ENCODE measurements at regions not wholly inside any gene's neighbourhood (a gene's known extent, or its start where the extent isn't known, plus 50 kb on each side); places are given as distances from the start of the nearest gene placed in this dataset.

DNA sequence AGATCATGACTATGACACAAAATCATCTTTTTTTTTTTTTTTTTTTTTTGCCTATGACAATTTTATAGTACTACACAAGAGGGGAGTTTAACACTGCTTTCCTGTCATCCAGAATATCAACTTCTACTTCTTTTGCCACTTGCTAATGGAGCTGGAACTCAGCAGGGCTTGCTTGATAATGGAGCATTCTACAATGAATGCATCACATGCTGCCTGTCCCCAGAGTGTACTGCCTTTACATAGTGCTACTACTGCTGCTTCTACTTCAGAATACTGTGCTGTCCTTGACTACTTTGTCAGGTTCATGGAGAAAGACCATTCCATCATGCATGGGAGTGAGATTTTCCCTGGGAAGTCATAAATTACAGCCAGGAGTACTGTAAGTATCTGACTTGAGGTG is 338.6 kb upstream of the SEMA3A start:
- Histone ChIP-seq H3K79me2 (ENCODE audit: insufficient read depth, low read length) (no peaks in the 10 kb centered on the region), H4K20me1 (ENCODE audit: insufficient read depth, low read length) (no peaks in the 10 kb centered on the region), H2AFZ (ENCODE audit: low read length) (no peak overlapping the region), H3K27me3 (ENCODE audit: insufficient read depth, low read length) (no peaks in the 10 kb centered on the region), H3K27ac (ENCODE audit: low read depth, low read length) (no peak overlapping the region), H3K36me3 (ENCODE audit: insufficient read depth, low read length) (no peaks in the 10 kb centered on the region), H3K9me3 (ENCODE audit: low read depth, low read length) (no peaks in the 10 kb centered on the region), H3K4me2 (ENCODE audit: insufficient read depth, low read length) (no peak overlapping the region), H3K4me1 (ENCODE audit: insufficient read depth, low read length) (peaks cover 4% of the 10 kb centered on the region), H3K4me3 (ENCODE audit: insufficient read depth, low read length) (no peak overlapping the region)
- no peak for DNase-seq (ENCODE audit: insufficient read length, low spot score, missing footprints)
- TF ChIP-seq, protein P1, sequence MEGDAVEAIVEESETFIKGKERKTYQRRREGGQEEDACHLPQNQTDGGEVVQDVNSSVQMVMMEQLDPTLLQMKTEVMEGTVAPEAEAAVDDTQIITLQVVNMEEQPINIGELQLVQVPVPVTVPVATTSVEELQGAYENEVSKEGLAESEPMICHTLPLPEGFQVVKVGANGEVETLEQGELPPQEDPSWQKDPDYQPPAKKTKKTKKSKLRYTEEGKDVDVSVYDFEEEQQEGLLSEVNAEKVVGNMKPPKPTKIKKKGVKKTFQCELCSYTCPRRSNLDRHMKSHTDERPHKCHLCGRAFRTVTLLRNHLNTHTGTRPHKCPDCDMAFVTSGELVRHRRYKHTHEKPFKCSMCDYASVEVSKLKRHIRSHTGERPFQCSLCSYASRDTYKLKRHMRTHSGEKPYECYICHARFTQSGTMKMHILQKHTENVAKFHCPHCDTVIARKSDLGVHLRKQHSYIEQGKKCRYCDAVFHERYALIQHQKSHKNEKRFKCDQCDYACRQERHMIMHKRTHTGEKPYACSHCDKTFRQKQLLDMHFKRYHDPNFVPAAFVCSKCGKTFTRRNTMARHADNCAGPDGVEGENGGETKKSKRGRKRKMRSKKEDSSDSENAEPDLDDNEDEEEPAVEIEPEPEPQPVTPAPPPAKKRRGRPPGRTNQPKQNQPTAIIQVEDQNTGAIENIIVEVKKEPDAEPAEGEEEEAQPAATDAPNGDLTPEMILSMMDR (IDR thresholded peaks at IDR 0.05; ENCODE audit: extremely low read depth, low read depth, low read length), result no peak

DNA sequence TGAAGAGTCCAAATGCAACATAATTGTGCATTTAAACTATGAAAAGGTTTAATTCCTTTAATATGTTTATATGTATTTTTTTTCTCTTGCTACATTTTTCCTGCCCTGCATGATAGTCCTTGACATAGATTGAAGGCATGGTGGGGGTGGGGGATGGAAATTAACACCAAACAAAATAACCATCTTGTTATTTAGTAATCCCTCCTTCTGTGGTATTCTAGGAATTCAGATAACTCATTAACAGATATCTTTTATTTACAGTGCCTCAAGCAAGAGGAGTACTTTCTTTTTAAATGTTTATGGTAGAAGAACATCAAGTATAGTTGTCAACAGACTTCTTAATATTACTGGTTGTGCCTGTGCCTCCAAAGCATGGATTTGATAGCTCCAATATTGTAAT is 337.6 kb upstream of the SEMA3A start:
- Histone ChIP-seq H3K4me1 (ENCODE audit: insufficient read depth, low read length) (peaks cover 4% of the 10 kb centered on the region), H3K4me2 (ENCODE audit: insufficient read depth, low read length) (no peak overlapping the region)
- DNase-seq (ENCODE audit: insufficient read length, low spot score, missing footprints), result no peak

DNA sequence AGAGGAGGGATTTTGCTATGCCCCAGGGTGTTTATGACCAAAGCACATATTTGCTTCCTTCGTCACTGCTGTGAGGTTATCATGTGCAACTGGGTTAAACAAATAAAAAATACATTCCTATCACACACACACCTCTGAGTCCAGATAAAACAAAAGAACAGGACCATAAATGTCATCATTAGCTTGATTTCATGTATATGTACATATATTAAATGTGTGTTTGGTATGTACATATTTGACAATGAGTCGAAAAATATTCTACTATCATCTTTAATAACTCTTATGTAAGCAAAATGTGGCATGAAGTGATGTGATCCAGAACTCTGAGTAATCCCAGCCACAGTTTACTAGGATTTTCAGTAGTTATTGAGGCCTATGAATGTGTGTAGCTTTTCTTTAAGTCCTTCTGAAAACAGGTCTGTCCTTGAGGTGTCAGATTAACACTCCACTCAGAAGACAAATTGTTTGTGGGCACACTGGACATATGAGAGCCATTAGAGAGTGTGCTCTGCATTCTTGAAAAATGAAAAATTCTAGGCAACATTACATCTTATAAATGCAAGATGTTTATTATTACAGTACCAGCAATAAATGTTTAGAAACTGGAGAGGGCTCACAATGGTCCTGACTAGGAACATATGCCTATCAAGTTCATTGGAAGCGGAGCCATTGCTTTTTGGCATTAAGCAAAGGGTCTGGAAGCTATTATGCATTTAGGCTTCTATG is 335.1 kb upstream of the SEMA3A start:
- DNase-seq (ENCODE audit: insufficient read length, low spot score, missing footprints), result no peak
- Histone ChIP-seq H3K79me2 (ENCODE audit: insufficient read depth, low read length) (no peaks in the 10 kb centered on the region), H3K4me1 (ENCODE audit: insufficient read depth, low read length) (peaks cover 9% of the 10 kb centered on the region), H4K20me1 (ENCODE audit: insufficient read depth, low read length) (no peaks in the 10 kb centered on the region), H3K4me2 (ENCODE audit: insufficient read depth, low read length) (no peak overlapping the region), H3K27ac (ENCODE audit: low read depth, low read length) (peak overlapping the region; percentile 25), H3K4me3 (ENCODE audit: insufficient read depth, low read length) (no peak overlapping the region), H3K27me3 (ENCODE audit: insufficient read depth, low read length) (no peaks in the 10 kb centered on the region), H3K36me3 (ENCODE audit: insufficient read depth, low read length) (no peaks in the 10 kb centered on the region), H2AFZ (ENCODE audit: low read length) (no peak overlapping the region), H3K9me3 (ENCODE audit: low read depth, low read length) (no peaks in the 10 kb centered on the region)
- TF ChIP-seq, protein P1 (IDR thresholded peaks at IDR 0.05; ENCODE audit: extremely low read depth, low read depth, low read length), result no peak

More for the DNA sequence above, 337.6 kb upstream of the SEMA3A start:
- TF ChIP-seq, protein P1 (IDR thresholded peaks at IDR 0.05; ENCODE audit: extremely low read depth, low read depth, low read length), result no peak
- Histone ChIP-seq H3K27me3 (ENCODE audit: insufficient read depth, low read length) (no peaks in the 10 kb centered on the region), H3K27ac (ENCODE audit: low read depth, low read length) (no peak overlapping the region), H4K20me1 (ENCODE audit: insufficient read depth, low read length) (no peaks in the 10 kb centered on the region), H3K36me3 (ENCODE audit: insufficient read depth, low read length) (no peaks in the 10 kb centered on the region), H3K9me3 (ENCODE audit: low read depth, low read length) (no peaks in the 10 kb centered on the region), H3K4me3 (ENCODE audit: insufficient read depth, low read length) (no peak overlapping the region), H3K79me2 (ENCODE audit: insufficient read depth, low read length) (no peaks in the 10 kb centered on the region), H2AFZ (ENCODE audit: low read length) (no peak overlapping the region)

DNA sequence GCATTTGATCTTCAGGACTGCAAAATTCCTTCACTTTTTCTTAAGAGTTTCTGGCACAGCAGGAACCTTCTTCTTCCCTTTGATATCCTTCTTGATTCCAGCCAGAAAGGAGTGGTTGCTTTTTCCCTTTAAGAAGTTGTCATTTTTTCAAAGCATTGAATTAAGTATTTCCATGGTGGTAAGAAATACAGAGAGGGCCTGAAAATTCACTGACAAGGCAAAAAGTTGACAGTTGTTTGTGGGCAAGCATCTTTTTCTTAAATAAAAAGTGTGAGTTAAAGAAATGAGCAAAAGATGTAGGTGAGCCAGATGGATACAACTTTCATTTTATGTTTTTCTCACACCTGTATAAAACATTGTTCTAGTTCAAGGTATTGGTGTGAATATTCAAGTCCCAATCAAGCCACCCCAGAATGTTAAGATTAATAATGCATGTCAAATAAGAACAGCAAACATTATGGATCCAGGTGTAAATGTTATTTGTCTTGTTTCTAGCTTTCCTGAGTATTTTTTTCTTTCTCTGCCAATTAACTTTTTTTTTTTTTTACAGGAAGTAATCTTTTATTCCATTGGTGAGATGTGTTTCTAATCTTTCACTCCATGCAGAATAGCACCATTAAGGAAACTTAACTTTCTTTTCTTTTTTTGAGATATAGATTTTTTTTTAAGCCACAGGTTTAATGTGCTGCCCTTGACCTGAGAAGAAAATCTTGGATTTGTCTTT is 334.3 kb upstream of the SEMA3A start:
- no peak overlapping the region for H3K4me2 ChIP-seq (ENCODE audit: insufficient read depth, low read length)

More for the DNA sequence above, 334.3 kb upstream of the SEMA3A start:
- Histone ChIP-seq H3K79me2 (ENCODE audit: insufficient read depth, low read length) (no peaks in the 10 kb centered on the region), H3K9me3 (ENCODE audit: low read depth, low read length) (no peaks in the 10 kb centered on the region), H3K36me3 (ENCODE audit: insufficient read depth, low read length) (no peaks in the 10 kb centered on the region), H3K4me3 (ENCODE audit: insufficient read depth, low read length) (no peak overlapping the region), H3K27ac (ENCODE audit: low read depth, low read length) (no peak overlapping the region), H4K20me1 (ENCODE audit: insufficient read depth, low read length) (no peaks in the 10 kb centered on the region), H3K27me3 (ENCODE audit: insufficient read depth, low read length) (no peaks in the 10 kb centered on the region), H2AFZ (ENCODE audit: low read length) (no peak overlapping the region), H3K4me1 (ENCODE audit: insufficient read depth, low read length) (peaks cover 9% of the 10 kb centered on the region)
- TF ChIP-seq, protein P1 (IDR thresholded peaks at IDR 0.05; ENCODE audit: extremely low read depth, low read depth, low read length), result no peak
- no peak for DNase-seq (ENCODE audit: insufficient read length, low spot score, missing footprints)
